Body of pancreas (tissue), 4 donors: ENCODE measurements at regions not wholly inside any gene's neighbourhood (a gene's known extent, or its start where the extent isn't known, plus 50 kb on each side); places are given as distances from the start of the nearest gene placed in this dataset.

Experiments used
- POLR2A ChIP-seq, 3 donors: fragments of 450-650 bp; IDR thresholded peaks; one replicate each; pipeline ENCODE4 v1.6.1; 2016; ENCODE audit warnings: antibody characterized with exemption in 3 of 3, mild to moderate bottlenecking in 2 of 3
- TF ChIP-seq, protein P1 (sequence below), 7 experiments: fragments of 450-650 bp in 4 of 7; fragments of 200-600 bp in 3 of 7; sonication (generic) in 3 of 7; IDR thresholded peaks; one replicate each; pipeline ENCODE4 v1.5.1; 2016 to 2019; ENCODE audit warnings: antibody characterized with exemption in 7 of 7

DNA sequence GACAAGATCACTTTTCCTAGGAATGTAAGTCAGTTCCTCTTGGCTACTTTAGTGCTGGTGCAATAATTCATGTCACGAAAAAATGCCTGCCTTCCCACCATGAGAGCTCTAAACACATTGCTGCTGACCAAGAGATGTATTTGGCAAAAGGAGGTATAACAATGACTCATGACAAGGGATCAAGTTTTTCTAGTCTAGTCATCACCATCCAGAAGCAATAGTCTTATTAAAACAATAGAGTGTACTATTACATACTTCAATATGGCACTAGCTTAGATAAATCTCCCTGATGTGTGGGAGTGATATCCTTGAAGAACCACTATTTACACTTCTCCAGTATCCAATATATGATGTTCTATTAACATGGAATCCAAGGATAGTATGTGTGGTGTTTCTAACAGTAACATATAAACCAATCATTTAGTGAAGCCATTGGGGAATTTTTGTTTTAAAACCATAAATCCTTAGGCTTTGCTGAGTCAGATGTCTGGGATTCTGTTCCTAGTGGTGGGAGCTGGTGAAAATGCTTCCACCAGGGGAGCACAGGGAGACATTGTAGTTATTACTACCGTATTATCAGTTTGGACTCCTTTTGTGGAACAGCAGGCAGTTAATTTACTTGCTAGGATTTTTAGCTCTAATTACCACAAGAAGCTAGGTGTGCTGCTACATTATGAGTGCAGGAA is 1387.5 kb downstream of the LRFN5 start:
- TF ChIP-seq, protein P1, sequence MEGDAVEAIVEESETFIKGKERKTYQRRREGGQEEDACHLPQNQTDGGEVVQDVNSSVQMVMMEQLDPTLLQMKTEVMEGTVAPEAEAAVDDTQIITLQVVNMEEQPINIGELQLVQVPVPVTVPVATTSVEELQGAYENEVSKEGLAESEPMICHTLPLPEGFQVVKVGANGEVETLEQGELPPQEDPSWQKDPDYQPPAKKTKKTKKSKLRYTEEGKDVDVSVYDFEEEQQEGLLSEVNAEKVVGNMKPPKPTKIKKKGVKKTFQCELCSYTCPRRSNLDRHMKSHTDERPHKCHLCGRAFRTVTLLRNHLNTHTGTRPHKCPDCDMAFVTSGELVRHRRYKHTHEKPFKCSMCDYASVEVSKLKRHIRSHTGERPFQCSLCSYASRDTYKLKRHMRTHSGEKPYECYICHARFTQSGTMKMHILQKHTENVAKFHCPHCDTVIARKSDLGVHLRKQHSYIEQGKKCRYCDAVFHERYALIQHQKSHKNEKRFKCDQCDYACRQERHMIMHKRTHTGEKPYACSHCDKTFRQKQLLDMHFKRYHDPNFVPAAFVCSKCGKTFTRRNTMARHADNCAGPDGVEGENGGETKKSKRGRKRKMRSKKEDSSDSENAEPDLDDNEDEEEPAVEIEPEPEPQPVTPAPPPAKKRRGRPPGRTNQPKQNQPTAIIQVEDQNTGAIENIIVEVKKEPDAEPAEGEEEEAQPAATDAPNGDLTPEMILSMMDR (IDR thresholded peaks at IDR 0.05) = no peak
- TF ChIP-seq POLR2A (IDR thresholded peaks at IDR 0.05) = no peak
